Vagina (tissue), 2 donors: ENCODE measurements at regions not wholly inside any gene's neighbourhood (a gene's known extent, or its start where the extent isn't known, plus 50 kb on each side); places are given as distances from the start of the nearest gene placed in this dataset.

ENCODE experiments used
- DNase-seq, 2 donors: peaks; one replicate each; pipeline ENCODE4 v3.0.0-alpha.2; 2017; ENCODE audit errors: extremely low spot score in 2 of 2
- H3K27ac ChIP-seq: fragments of 200-600 bp; sonication (generic); one replicate; pipeline ENCODE4 v1.5.1; 2019
- H3K27me3 ChIP-seq: fragments of 200-600 bp; sonication (generic); one replicate; pipeline ENCODE4 v1.5.1; 2019
- H3K36me3 ChIP-seq, 2 donors: fragments of 200-600 bp; sonication (generic); one replicate each; pipeline ENCODE4 v1.5.1; 2017 to 2019
- H3K4me1 ChIP-seq: fragments of 200-600 bp; sonication (generic); one replicate; pipeline ENCODE4 v1.5.1; 2019
- H3K4me3 ChIP-seq, 2 donors: fragments of 200-600 bp; sonication (generic); 1 replicate in 1 of 2; 2 replicates in 1 of 2; pipeline ENCODE4 v1.5.1; 2016 to 2019
- H3K9me3 ChIP-seq: fragments of 200-600 bp; sonication (generic); one replicate; pipeline ENCODE4 v1.5.1; 2019
- CTCF ChIP-seq, 3 experiments: fragments of 450-650 bp in 2 of 3; fragments of 200-600 bp in 1 of 3; sonication (generic) in 1 of 3; IDR thresholded peaks; one replicate each; pipeline ENCODE4 v1.5.1; 2017 to 2019; ENCODE audit warnings: antibody characterized with exemption in 3 of 3, mild to moderate bottlenecking in 2 of 3, moderate library complexity in 2 of 3
- POLR2A ChIP-seq, 2 donors: fragments of 450-650 bp; IDR thresholded peaks; one replicate each; pipeline ENCODE4 v1.6.1; 2017; ENCODE audit warnings: antibody characterized with exemption in 2 of 2, mild to moderate bottlenecking in 2 of 2, moderate library complexity in 2 of 2
- POLR2AphosphoS5 ChIP-seq, 2 donors: sonication (generic); formaldehyde crosslinking; IDR thresholded peaks; one replicate each; pipeline ENCODE4 v1.9.0; 2017; ENCODE audit warnings: antibody characterized with exemption in 2 of 2, mild to moderate bottlenecking in 2 of 2, low read depth in 1 of 2; ENCODE audit not compliant: insufficient read depth in 1 of 2
- intact Hi-C: fragments of 100-400 bp; cut with DNase I; formaldehyde crosslinking; loops from one replicate; pipeline ENCODE4 v1.15.1; 2023

- DNase-seq = no peak
- Histone ChIP-seq H3K4me1 (no peaks in the 10 kb centered on the region), H3K36me3 (no peaks in the 10 kb centered on the region), H3K27me3 (no peaks in the 10 kb centered on the region), H3K9me3 (no peaks in the 10 kb centered on the region), H3K4me3 (no peak overlapping the region), H3K27ac (no peak overlapping the region)
- intact Hi-C loops = no loop called here
- TF ChIP-seq POLR2AphosphoS5 (IDR thresholded peaks at IDR 0.05; ENCODE audit: insufficient read depth in 1 of 2, low read depth in 1 of 2) (no peak), CTCF (IDR thresholded peaks at IDR 0.05) (no peak), POLR2A (IDR thresholded peaks at IDR 0.05) (no peak)
Observed at GRCh38 chr15:87736891-87737389, 519.6 kb downstream of the NTRK3 start.

- no peak for TF ChIP-seq POLR2A (IDR thresholded peaks at IDR 0.05)
- no peak for TF ChIP-seq CTCF (IDR thresholded peaks at IDR 0.05)
- no peak overlapping the region for H3K27ac ChIP-seq
Observed at GRCh38 chr15:87736401-87736800, 520.1 kb downstream of the NTRK3 start.

GRCh38 chr15:87735522-87735921 lies 521.0 kb downstream of the NTRK3 start:
- TF ChIP-seq CTCF (IDR thresholded peaks at IDR 0.05) (no peak), POLR2AphosphoS5 (IDR thresholded peaks at IDR 0.05; ENCODE audit: insufficient read depth in 1 of 2, low read depth in 1 of 2) (no peak), POLR2A (IDR thresholded peaks at IDR 0.05) (no peak)
- Histone ChIP-seq H3K9me3 (no peaks in the 10 kb centered on the region), H3K27ac (no peak overlapping the region), H3K27me3 (no peaks in the 10 kb centered on the region), H3K4me1 (no peaks in the 10 kb centered on the region), H3K4me3 (no peak overlapping the region), H3K36me3 (no peaks in the 10 kb centered on the region)
- DNase-seq = no peak
- intact Hi-C loops = no loop called here

More at GRCh38 chr15:87736401-87736800, 520.1 kb downstream of the NTRK3 start:
- Histone ChIP-seq H3K36me3 (no peaks in the 10 kb centered on the region), H3K27me3 (no peaks in the 10 kb centered on the region), H3K9me3 (no peaks in the 10 kb centered on the region), H3K4me1 (no peaks in the 10 kb centered on the region), H3K4me3 (no peak overlapping the region)
- intact Hi-C loops = no loop called here
- DNase-seq = no peak

GRCh38 chr15:87734571-87735373 lies 521.8 kb downstream of the NTRK3 start:
- Histone ChIP-seq H3K4me1 (no peaks in the 10 kb centered on the region), H3K9me3 (no peaks in the 10 kb centered on the region), H3K27me3 (no peaks in the 10 kb centered on the region), H3K4me3 (no peak overlapping the region), H3K27ac (no peak overlapping the region), H3K36me3 (no peaks in the 10 kb centered on the region)
- intact Hi-C loops = no loop called here
- TF ChIP-seq POLR2A (IDR thresholded peaks at IDR 0.05) = no peak
- TF ChIP-seq CTCF (IDR thresholded peaks at IDR 0.05) = no peak
- no peak for TF ChIP-seq POLR2AphosphoS5 (IDR thresholded peaks at IDR 0.05; ENCODE audit: insufficient read depth in 1 of 2, low read depth in 1 of 2)
- no peak for DNase-seq

GRCh38 chr15:87733977-87734376 lies 522.6 kb downstream of the NTRK3 start:
- H3K27ac ChIP-seq = no peak overlapping the region
- DNase-seq = no peak
- intact Hi-C loops = no loop called here
- H3K27me3 ChIP-seq = no peaks in the 10 kb centered on the region
- TF ChIP-seq POLR2AphosphoS5 (IDR thresholded peaks at IDR 0.05; ENCODE audit: insufficient read depth in 1 of 2, low read depth in 1 of 2) = no peak
- TF ChIP-seq CTCF (IDR thresholded peaks at IDR 0.05) = no peak
- no peak for TF ChIP-seq POLR2A (IDR thresholded peaks at IDR 0.05)
- no peak overlapping the region for H3K4me3 ChIP-seq
- H3K36me3 ChIP-seq = no peaks in the 10 kb centered on the region
- H3K4me1 ChIP-seq = no peaks in the 10 kb centered on the region
- H3K9me3 ChIP-seq = no peaks in the 10 kb centered on the region
